Naive thymus-derived CD4-positive, alpha-beta T cell (primary cell): ENCODE measurements at regions not wholly inside any gene's neighbourhood (a gene's known extent, or its start where the extent isn't known, plus 50 kb on each side); places are given as distances from the start of the nearest gene placed in this dataset.
"Not testable (repeated sequence)": the region's sequence is repeated elsewhere in the genome, so short reads cannot be mapped to it uniquely, and the experiment has no call there.

Experiments used
- ATAC-seq: fragments of 150-1000 bp; cut with Tn5 transposase; 2 replicates; pipeline ENCODE4 v1.10.0; 2021; ENCODE audit warnings: mild to moderate bottlenecking, moderate library complexity
- CTCF ChIA-PET: fragments of 350-600 bp; sonication (Branson Sonifier 250); formaldehyde crosslinking; loops from one replicate; lab custom pipeline; 2021; ENCODE audit warnings: antibody characterized with exemption; lab: Charles Lee
- POLR2A ChIA-PET: fragments of 350-600 bp; sonication (Branson Sonifier 250); formaldehyde crosslinking; loops from one replicate; lab custom pipeline; 2021; ENCODE audit warnings: antibody characterized with exemption, inconsistent platforms; lab: Charles Lee
- DNase-seq, 9 donors: peaks; one replicate each; pipeline versions ENCODE4 v3.0.0 to v3.0.0-alpha.2; 2020 to 2022; ENCODE audit warnings: mixed read lengths in 1 of 9
- H3K27ac ChIP-seq: one replicate; pipeline ENCODE4 v1.7.0; 2013; ENCODE audit warnings: mild to moderate bottlenecking, low read depth, low read length, moderate library complexity
- H3K27me3 ChIP-seq, 2 donors: one replicate each; pipeline ENCODE4 v1.7.0; 2013; ENCODE audit warnings: low read length in 2 of 2, mild to moderate bottlenecking in 2 of 2, moderate library complexity in 2 of 2; ENCODE audit not compliant: control insufficient read depth in 2 of 2, insufficient read depth in 2 of 2
- H3K36me3 ChIP-seq, 3 experiments: 1 replicate in 2 of 3; 2 replicates in 1 of 3; pipeline ENCODE4 v1.7.0; 2013; ENCODE audit warnings: low read length in 3 of 3, mild to moderate bottlenecking in 3 of 3, moderate library complexity in 1 of 3; ENCODE audit not compliant: insufficient read depth in 3 of 3, control insufficient read depth in 2 of 3
- H3K4me1 ChIP-seq, 2 donors: one replicate each; pipeline ENCODE4 v1.7.0; 2013; ENCODE audit warnings: low read length in 2 of 2, mild to moderate bottlenecking in 2 of 2, moderate library complexity in 1 of 2; ENCODE audit not compliant: control insufficient read depth in 2 of 2, insufficient read depth in 2 of 2
- H3K4me3 ChIP-seq: 2 replicates; pipeline ENCODE4 v1.7.0; 2013; ENCODE audit warnings: mild to moderate bottlenecking, low read length
- H3K9me3 ChIP-seq, 3 experiments: 1 replicate in 2 of 3; 2 replicates in 1 of 3; pipeline ENCODE4 v1.7.0; 2013; ENCODE audit warnings: low read length in 3 of 3; ENCODE audit not compliant: control insufficient read depth in 2 of 3
- H3K27ac Mint-ChIP-seq, 9 donors: one replicate each; pipeline ENCODE4 v1.8.0; 2020 to 2022; ENCODE audit warnings: mixed read lengths in 9 of 9, mild to moderate bottlenecking in 8 of 9, moderate library complexity in 5 of 9, inconsistent platforms in 2 of 9
- H3K27me3 Mint-ChIP-seq, 5 donors: one replicate each; pipeline ENCODE4 v1.8.0; 2021 to 2022; ENCODE audit warnings: mixed read lengths in 5 of 5, mild to moderate bottlenecking in 1 of 5
- H3K36me3 Mint-ChIP-seq, 5 donors: one replicate each; pipeline ENCODE4 v1.8.0; 2020 to 2022; ENCODE audit warnings: mixed read lengths in 5 of 5, mild to moderate bottlenecking in 3 of 5, inconsistent platforms in 1 of 5
- H3K4me1 Mint-ChIP-seq, 7 donors: one replicate each; pipeline ENCODE4 v1.8.0; 2020 to 2022; ENCODE audit warnings: mixed read lengths in 7 of 7, mild to moderate bottlenecking in 3 of 7, inconsistent platforms in 1 of 7
- H3K4me3 Mint-ChIP-seq, 10 donors: one replicate each; pipeline ENCODE4 v1.8.0; 2020 to 2022; ENCODE audit warnings: mild to moderate bottlenecking in 10 of 10, mixed read lengths in 10 of 10, moderate library complexity in 6 of 10, inconsistent platforms in 2 of 10
- H3K9me3 Mint-ChIP-seq, 11 donors: one replicate each; pipeline ENCODE4 v1.8.0; 2020 to 2022; ENCODE audit warnings: mixed read lengths in 11 of 11, mild to moderate bottlenecking in 4 of 11, inconsistent platforms in 1 of 11, moderate library complexity in 1 of 11
- intact Hi-C, 2 donors: fragments of 100-400 bp; cut with micrococcal nuclease; formaldehyde crosslinking; loops; one replicate each; pipeline ENCODE4 v1.15.1; 2023

DNA sequence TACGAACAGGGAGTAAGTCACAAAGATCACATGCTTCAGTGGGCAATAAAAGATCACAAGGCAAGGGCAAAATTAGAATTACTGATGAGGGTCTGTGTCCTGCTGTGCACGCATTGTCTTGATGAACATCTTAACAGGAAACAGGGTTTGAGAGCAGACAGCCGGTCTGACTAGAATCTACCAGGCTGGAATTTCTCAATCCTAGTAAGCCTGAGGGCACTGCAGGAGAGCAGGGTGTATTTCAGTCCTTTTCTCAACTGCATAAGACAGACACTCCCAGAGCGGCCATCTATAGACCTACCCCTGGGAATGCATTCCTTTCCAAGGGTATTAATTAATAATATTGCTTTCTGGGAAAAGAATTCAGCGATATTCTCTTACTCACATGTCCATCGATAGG lies 800.0 kb downstream of the AACS start:
- CTCF ChIA-PET, POLR2A ChIA-PET, H3K36me3 ChIP-seq, H3K9me3 ChIP-seq, H3K27ac ChIP-seq, H3K27me3 ChIP-seq, H3K4me3 ChIP-seq, H3K4me1 Mint-ChIP-seq, intact Hi-C loops, ATAC-seq, DNase-seq, H3K4me1 ChIP-seq, H3K27ac Mint-ChIP-seq, H3K4me3 Mint-ChIP-seq, H3K36me3 Mint-ChIP-seq: not testable (repeated sequence)
- Mint-ChIP-seq H3K27me3 (peaks cover 0 to 14% (median 9%) of the 10 kb centered on the region in 5 donors), H3K9me3 (peaks cover 0 to 57% (median 15%) of the 10 kb centered on the region in 11 donors)

GRCh38 chr12:125871811-125872594 lies 806.8 kb downstream of the AACS start:
- Histone ChIP-seq H3K4me3 (no peak overlapping the region), H3K27ac (no peak overlapping the region), H3K27me3 (no peaks in the 10 kb centered on the region), H3K36me3 (no peaks in the 10 kb centered on the region), H3K4me1 (no peaks in the 10 kb centered on the region), H3K9me3 (no peaks in the 10 kb centered on the region)
- Mint-ChIP-seq H3K9me3 (peaks cover 0 to 21% (median 4%) of the 10 kb centered on the region in 11 donors), H3K36me3 (no peaks in the 10 kb centered on the region), H3K4me1 (no peaks in the 10 kb centered on the region), H3K4me3 (no peak overlapping the region), H3K27me3 (no peaks in the 10 kb centered on the region), H3K27ac (no peak overlapping the region)
- ATAC-seq: no peak
- no peak for DNase-seq
- intact Hi-C loops: no loop called here
- ChIA-PET CTCF (no interaction called here), POLR2A (interaction anchor here (0.6 kb wide), 1 partner anchor 109 kb away, joined by 3 read pairs; no protein-coding TSS in a partner anchor)

GRCh38 chr12:125873016-125873415 lies 807.8 kb downstream of the AACS start:
- no peaks in the 10 kb centered on the region for H3K4me1 Mint-ChIP-seq
- no peaks in the 10 kb centered on the region for H3K27me3 Mint-ChIP-seq
- H3K9me3 Mint-ChIP-seq: peaks cover 0 to 20% (median 4%) of the 10 kb centered on the region in 11 donors
- no peak overlapping the region for H3K27ac Mint-ChIP-seq
- H3K36me3 Mint-ChIP-seq: no peaks in the 10 kb centered on the region
- intact Hi-C loops: no loop called here
- DNase-seq: no peak
- CTCF ChIA-PET: no interaction called here
- H3K4me3 Mint-ChIP-seq: no peak overlapping the region
- no peaks in the 10 kb centered on the region for H3K4me1 ChIP-seq
- ATAC-seq: no peak
- no peaks in the 10 kb centered on the region for H3K36me3 ChIP-seq
- POLR2A ChIA-PET: no interaction called here
- H3K9me3 ChIP-seq: no peaks in the 10 kb centered on the region
- no peak overlapping the region for H3K4me3 ChIP-seq
- H3K27ac ChIP-seq: no peak overlapping the region
- H3K27me3 ChIP-seq: no peaks in the 10 kb centered on the region

DNA sequence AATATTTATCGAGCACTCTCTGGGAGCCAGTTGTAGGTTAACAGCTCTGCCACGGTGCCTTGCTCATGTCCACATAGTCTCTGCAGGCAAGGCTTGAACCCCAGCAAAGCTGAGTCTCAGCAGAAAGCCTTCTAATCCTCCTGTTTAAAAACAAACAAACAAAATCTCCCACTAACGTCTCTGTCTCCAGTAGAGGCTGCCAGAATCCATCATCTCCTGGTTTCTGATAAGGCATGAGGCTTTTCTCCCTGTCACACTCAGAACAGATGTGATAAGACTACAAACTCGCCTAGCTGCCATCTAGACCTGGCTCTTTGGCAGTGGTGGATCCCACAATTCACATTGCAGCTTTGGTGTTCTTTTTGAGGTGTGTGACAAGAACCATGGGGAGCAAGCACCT lies 813.2 kb downstream of the AACS start:
- H3K27ac ChIP-seq: no peak overlapping the region
- DNase-seq (no peak), ATAC-seq (no peak)
- no peak overlapping the region for H3K4me3 ChIP-seq
- Mint-ChIP-seq H3K27me3 (peaks cover 0 to 4% (median 0%) of the 10 kb centered on the region in 5 donors), H3K9me3 (peaks cover 0 to 6% (median 0%) of the 10 kb centered on the region in 11 donors), H3K36me3 (no peaks in the 10 kb centered on the region), H3K4me3 (no peak overlapping the region), H3K4me1 (no peaks in the 10 kb centered on the region), H3K27ac (no peak overlapping the region)
- ChIA-PET CTCF (no interaction called here), POLR2A (no interaction called here)
- no peaks in the 10 kb centered on the region for H3K27me3 ChIP-seq
- no peaks in the 10 kb centered on the region for H3K36me3 ChIP-seq
- no peaks in the 10 kb centered on the region for H3K4me1 ChIP-seq
- no peaks in the 10 kb centered on the region for H3K9me3 ChIP-seq
- intact Hi-C loops: no loop called here

GRCh38 chr12:125882141-125882540 lies 816.9 kb downstream of the AACS start:
- H3K9me3 Mint-ChIP-seq: peaks cover 0 to 14% (median 2%) of the 10 kb centered on the region in 11 donors
- H3K27ac ChIP-seq: no peak overlapping the region
- POLR2A ChIA-PET: no interaction called here
- H3K27me3 Mint-ChIP-seq: peaks cover 0 to 8% (median 0%) of the 10 kb centered on the region in 5 donors
- H3K27ac Mint-ChIP-seq: no peak overlapping the region
- CTCF ChIA-PET: no interaction called here
- no peak for ATAC-seq
- H3K36me3 Mint-ChIP-seq: no peaks in the 10 kb centered on the region
- intact Hi-C loops: no loop called here
- H3K4me1 Mint-ChIP-seq: no peaks in the 10 kb centered on the region
- H3K4me1 ChIP-seq: no peaks in the 10 kb centered on the region
- no peak for DNase-seq
- no peaks in the 10 kb centered on the region for H3K9me3 ChIP-seq
- no peaks in the 10 kb centered on the region for H3K27me3 ChIP-seq
- H3K4me3 ChIP-seq: no peak overlapping the region
- no peaks in the 10 kb centered on the region for H3K36me3 ChIP-seq
- H3K4me3 Mint-ChIP-seq: no peak overlapping the region

GRCh38 chr12:125888921-125889320 lies 823.7 kb downstream of the AACS start:
- H3K4me1 Mint-ChIP-seq: no peaks in the 10 kb centered on the region
- POLR2A ChIA-PET: no interaction called here
- CTCF ChIA-PET: no interaction called here
- Histone ChIP-seq H3K27ac (no peak overlapping the region), H3K27me3 (no peaks in the 10 kb centered on the region), H3K36me3 (no peaks in the 10 kb centered on the region), H3K4me1 (no peaks in the 10 kb centered on the region), H3K4me3 (no peak overlapping the region), H3K9me3 (no peaks in the 10 kb centered on the region)
- DNase-seq (no peak), ATAC-seq (no peak)
- intact Hi-C loops: no loop called here
- H3K4me3 Mint-ChIP-seq: no peak overlapping the region
- peaks cover 0 to 14% (median 2%) of the 10 kb centered on the region in 11 donors for H3K9me3 Mint-ChIP-seq
- peaks cover 0 to 11% (median 0%) of the 10 kb centered on the region in 5 donors for H3K27me3 Mint-ChIP-seq
- no peak overlapping the region for H3K27ac Mint-ChIP-seq
- H3K36me3 Mint-ChIP-seq: no peaks in the 10 kb centered on the region

GRCh38 chr12:125889742-125890141 lies 824.5 kb downstream of the AACS start:
- intact Hi-C loops: no loop called here
- Histone ChIP-seq H3K36me3 (no peaks in the 10 kb centered on the region), H3K27ac (no peak overlapping the region), H3K27me3 (no peaks in the 10 kb centered on the region), H3K4me1 (no peaks in the 10 kb centered on the region), H3K4me3 (no peak overlapping the region), H3K9me3 (no peaks in the 10 kb centered on the region)
- H3K27me3 Mint-ChIP-seq: peaks cover 0 to 6% (median 0%) of the 10 kb centered on the region in 5 donors
- H3K9me3 Mint-ChIP-seq: peaks cover 0 to 9% (median 0%) of the 10 kb centered on the region in 11 donors
- POLR2A ChIA-PET: no interaction called here
- no peak overlapping the region for H3K27ac Mint-ChIP-seq
- DNase-seq: no peak
- no peak overlapping the region for H3K4me3 Mint-ChIP-seq
- no peaks in the 10 kb centered on the region for H3K36me3 Mint-ChIP-seq
- no peaks in the 10 kb centered on the region for H3K4me1 Mint-ChIP-seq
- ATAC-seq: no peak
- CTCF ChIA-PET: no interaction called here
